OCI-LY7 (cell line): ENCODE measurements at regions not wholly inside any gene's neighbourhood (a gene's known extent, or its start where the extent isn't known, plus 50 kb on each side); places are given as distances from the start of the nearest gene placed in this dataset.

Experiments
- EZH2phosphoT487 ChIP-seq: fragments of 200-600 bp; sonication (generic); IDR thresholded peaks from 2 replicates; pipeline ENCODE4 v1.6.1; 2018; ENCODE audit warnings: low read depth, borderline replicate concordance, mild to moderate bottlenecking, mixed run types, antibody characterized with exemption, low read length, moderate library complexity, mixed read lengths
- TF ChIP-seq, protein P1 (sequence below): fragments of 200-600 bp; sonication (generic); conservative IDR thresholded peaks from 2 replicates; pipeline ENCODE4 v1.5.1; 2014; ENCODE audit warnings: mild to moderate bottlenecking, antibody characterized with exemption, low read length, moderate library complexity, mixed read lengths

DNA sequence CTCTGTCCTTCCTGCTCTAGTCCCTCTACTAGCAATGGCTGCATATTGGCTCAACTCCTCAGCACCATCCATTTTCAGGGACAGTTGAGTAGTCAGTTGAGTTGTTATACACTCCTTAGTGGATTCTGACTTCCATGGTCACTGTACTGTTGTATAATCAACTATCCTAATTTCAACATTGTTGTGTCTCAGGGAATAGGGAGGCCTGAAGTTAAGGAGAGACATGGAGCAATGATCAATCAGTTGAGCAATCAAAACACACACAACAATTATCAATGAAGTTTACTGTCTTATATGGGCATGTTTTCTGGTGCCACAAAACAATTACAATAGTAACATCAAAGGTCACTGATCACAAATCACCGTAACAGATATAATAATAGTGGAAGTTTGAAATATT, 255.9 kb downstream of the KCNC2 start:
- TF ChIP-seq, protein P1, sequence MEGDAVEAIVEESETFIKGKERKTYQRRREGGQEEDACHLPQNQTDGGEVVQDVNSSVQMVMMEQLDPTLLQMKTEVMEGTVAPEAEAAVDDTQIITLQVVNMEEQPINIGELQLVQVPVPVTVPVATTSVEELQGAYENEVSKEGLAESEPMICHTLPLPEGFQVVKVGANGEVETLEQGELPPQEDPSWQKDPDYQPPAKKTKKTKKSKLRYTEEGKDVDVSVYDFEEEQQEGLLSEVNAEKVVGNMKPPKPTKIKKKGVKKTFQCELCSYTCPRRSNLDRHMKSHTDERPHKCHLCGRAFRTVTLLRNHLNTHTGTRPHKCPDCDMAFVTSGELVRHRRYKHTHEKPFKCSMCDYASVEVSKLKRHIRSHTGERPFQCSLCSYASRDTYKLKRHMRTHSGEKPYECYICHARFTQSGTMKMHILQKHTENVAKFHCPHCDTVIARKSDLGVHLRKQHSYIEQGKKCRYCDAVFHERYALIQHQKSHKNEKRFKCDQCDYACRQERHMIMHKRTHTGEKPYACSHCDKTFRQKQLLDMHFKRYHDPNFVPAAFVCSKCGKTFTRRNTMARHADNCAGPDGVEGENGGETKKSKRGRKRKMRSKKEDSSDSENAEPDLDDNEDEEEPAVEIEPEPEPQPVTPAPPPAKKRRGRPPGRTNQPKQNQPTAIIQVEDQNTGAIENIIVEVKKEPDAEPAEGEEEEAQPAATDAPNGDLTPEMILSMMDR: no peak
- no peak for TF ChIP-seq EZH2phosphoT487
